ENCODE measurements at regions not wholly inside any gene's neighbourhood (a gene's known extent, or its start where the extent isn't known, plus 50 kb on each side); places are given as distances from the start of the nearest gene placed in this dataset.

DNA sequence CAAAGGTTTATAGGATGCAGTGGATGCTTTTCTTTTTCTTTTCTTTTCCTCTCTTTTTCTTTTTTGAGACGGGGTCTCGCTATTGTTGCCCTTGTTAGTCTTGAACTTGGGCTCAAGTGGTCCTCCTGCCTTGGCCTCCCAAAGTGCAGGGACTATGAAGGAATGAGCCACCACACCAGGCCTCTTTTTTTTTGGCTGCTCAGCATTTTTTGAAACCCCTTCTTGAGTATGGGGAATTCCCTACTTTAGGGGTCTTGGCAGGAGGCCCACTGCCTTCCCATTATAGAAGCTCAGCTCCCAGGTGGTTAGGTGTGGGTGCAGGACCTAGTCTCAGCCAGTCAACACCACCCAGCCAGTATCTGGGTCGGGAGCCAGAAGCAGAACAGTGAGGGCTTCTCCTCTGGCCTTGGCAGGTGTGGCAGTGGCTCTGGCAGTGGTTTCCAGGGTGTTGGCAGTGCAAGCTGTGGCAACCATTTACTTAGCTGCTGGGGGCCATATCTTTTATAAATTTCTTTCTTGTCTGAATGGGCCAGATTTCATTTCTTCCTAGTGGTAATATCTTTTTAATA, 51.4 kb upstream of the ACYP2 start:
- TF ChIP-seq POLR2A (IDR thresholded peaks at IDR 0.05): no peak
- TF ChIP-seq, protein P1, sequence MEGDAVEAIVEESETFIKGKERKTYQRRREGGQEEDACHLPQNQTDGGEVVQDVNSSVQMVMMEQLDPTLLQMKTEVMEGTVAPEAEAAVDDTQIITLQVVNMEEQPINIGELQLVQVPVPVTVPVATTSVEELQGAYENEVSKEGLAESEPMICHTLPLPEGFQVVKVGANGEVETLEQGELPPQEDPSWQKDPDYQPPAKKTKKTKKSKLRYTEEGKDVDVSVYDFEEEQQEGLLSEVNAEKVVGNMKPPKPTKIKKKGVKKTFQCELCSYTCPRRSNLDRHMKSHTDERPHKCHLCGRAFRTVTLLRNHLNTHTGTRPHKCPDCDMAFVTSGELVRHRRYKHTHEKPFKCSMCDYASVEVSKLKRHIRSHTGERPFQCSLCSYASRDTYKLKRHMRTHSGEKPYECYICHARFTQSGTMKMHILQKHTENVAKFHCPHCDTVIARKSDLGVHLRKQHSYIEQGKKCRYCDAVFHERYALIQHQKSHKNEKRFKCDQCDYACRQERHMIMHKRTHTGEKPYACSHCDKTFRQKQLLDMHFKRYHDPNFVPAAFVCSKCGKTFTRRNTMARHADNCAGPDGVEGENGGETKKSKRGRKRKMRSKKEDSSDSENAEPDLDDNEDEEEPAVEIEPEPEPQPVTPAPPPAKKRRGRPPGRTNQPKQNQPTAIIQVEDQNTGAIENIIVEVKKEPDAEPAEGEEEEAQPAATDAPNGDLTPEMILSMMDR (IDR thresholded peaks at IDR 0.05): no peak

All from body of pancreas (tissue), 4 donors.